Testis (tissue), 2 donors: ENCODE measurements at regions not wholly inside any gene's neighbourhood (a gene's known extent, or its start where the extent isn't known, plus 50 kb on each side); places are given as distances from the start of the nearest gene placed in this dataset.

ENCODE experiments used
- DNase-seq: peaks from one replicate; pipeline ENCODE4 v3.0.0-alpha.2; 2019
- H3K27ac ChIP-seq, 2 donors: fragments of 200-600 bp; sonication (generic); one replicate each; pipeline ENCODE4 v1.5.1; 2019
- H3K27me3 ChIP-seq: fragments of 200-600 bp; sonication (generic); one replicate; pipeline ENCODE4 v1.5.1; 2019
- H3K36me3 ChIP-seq: fragments of 200-600 bp; sonication (generic); one replicate; pipeline ENCODE4 v1.5.1; 2017; ENCODE audit warnings: low read depth; ENCODE audit errors: missing control alignments
- H3K4me1 ChIP-seq: fragments of 200-600 bp; sonication (generic); one replicate; pipeline ENCODE4 v1.5.1; 2019
- H3K4me3 ChIP-seq, 2 donors: fragments of 200-600 bp; sonication (generic); one replicate each; pipeline ENCODE4 v1.5.1; 2017 to 2019
- H3K9me3 ChIP-seq: fragments of 200-600 bp; sonication (generic); one replicate; pipeline ENCODE4 v1.5.1; 2017
- POLR2A ChIP-seq: fragments of 450-650 bp; IDR thresholded peaks from one replicate; pipeline ENCODE4 v1.6.1; 2017; ENCODE audit warnings: antibody characterized with exemption, mild to moderate bottlenecking, moderate library complexity
- WGBS, 2 donors: methylation state at CpG; one replicate each; pipeline ENCODE4 v1.1.5; 2018; 5-methylcytosine and 5-hydroxymethylcytosine counted together
- intact Hi-C: fragments of 100-400 bp; cut with DNase I; formaldehyde crosslinking; loops from one replicate; pipeline ENCODE4 v1.15.1; 2023; ENCODE audit warnings: low total_unique reads
- TF ChIP-seq, protein P1 (sequence below), 3 experiments: fragments of 450-650 bp in 2 of 3; fragments of 200-600 bp in 1 of 3; sonication (generic) in 1 of 3; IDR thresholded peaks; one replicate each; pipeline ENCODE4 v1.5.1; 2016 to 2019; ENCODE audit warnings: antibody characterized with exemption in 3 of 3, mild to moderate bottlenecking in 2 of 3, moderate library complexity in 1 of 3

DNA sequence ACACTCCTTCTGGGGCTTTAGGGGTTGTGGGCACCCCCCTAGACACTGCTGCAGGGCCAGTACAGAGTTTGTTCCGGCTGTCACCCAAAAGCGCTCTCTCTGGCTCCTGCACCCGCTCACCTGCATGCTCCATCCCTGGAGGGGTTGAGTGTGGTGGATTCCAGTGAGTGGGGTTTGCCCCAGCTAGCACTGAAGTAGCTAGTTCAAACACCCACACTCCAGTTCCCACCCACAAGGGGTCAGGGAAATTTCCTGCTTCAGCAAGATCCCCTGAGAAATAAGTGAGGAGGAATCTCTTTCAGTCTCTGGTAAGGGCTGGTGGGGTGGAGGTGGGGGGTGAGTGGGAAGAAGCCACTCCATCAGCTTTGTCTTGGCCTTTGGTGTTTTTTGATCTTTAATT is 73.6 kb downstream of the TMEM17 start:
- H3K36me3 ChIP-seq = no peaks in the 10 kb centered on the region
- intact Hi-C loops = no loop called here
- no peak overlapping the region for H3K27ac ChIP-seq
- WGBS, 2 donors = 80 to 97% methylated on average over 2 to 3 of the region's 3 CpGs
- H3K4me3 ChIP-seq = no peak overlapping the region
- no peak for DNase-seq
- H3K27me3 ChIP-seq = no peaks in the 10 kb centered on the region
- no peaks in the 10 kb centered on the region for H3K9me3 ChIP-seq
- no peaks in the 10 kb centered on the region for H3K4me1 ChIP-seq
- TF ChIP-seq, protein P1, sequence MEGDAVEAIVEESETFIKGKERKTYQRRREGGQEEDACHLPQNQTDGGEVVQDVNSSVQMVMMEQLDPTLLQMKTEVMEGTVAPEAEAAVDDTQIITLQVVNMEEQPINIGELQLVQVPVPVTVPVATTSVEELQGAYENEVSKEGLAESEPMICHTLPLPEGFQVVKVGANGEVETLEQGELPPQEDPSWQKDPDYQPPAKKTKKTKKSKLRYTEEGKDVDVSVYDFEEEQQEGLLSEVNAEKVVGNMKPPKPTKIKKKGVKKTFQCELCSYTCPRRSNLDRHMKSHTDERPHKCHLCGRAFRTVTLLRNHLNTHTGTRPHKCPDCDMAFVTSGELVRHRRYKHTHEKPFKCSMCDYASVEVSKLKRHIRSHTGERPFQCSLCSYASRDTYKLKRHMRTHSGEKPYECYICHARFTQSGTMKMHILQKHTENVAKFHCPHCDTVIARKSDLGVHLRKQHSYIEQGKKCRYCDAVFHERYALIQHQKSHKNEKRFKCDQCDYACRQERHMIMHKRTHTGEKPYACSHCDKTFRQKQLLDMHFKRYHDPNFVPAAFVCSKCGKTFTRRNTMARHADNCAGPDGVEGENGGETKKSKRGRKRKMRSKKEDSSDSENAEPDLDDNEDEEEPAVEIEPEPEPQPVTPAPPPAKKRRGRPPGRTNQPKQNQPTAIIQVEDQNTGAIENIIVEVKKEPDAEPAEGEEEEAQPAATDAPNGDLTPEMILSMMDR (IDR thresholded peaks at IDR 0.05) = no peak
- TF ChIP-seq POLR2A = no peak

DNA sequence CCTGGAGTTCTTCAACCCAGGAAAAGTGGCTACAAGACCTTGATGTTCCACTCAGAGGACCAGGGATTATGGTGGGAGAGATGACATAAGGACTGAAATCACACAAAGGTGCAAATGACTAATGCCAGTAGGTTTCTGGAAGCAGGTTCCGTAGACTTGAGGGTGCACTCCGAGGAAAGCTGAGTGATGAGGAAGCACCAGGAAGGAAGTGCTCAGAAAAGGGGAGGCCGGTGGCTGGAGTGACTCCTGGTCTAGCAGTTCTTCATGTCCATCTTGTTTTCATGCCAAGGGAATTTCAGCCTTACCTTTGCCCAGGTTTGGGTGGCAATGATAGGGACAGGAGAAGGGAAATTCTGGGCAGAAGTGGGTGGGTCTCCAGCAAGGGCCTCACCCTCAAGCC is 74.5 kb downstream of the TMEM17 start:
- WGBS, 2 donors = 94 to 96% methylated on average over 3 of the region's 3 CpGs
- intact Hi-C loops = no loop called here
- Histone ChIP-seq H3K36me3 (no peaks in the 10 kb centered on the region), H3K9me3 (no peaks in the 10 kb centered on the region), H3K4me3 (no peak overlapping the region), H3K27me3 (no peaks in the 10 kb centered on the region), H3K4me1 (no peaks in the 10 kb centered on the region), H3K27ac (no peak overlapping the region)
- DNase-seq = no peak
- TF ChIP-seq, protein P1 (IDR thresholded peaks at IDR 0.05) = no peak
- TF ChIP-seq POLR2A = no peak

DNA sequence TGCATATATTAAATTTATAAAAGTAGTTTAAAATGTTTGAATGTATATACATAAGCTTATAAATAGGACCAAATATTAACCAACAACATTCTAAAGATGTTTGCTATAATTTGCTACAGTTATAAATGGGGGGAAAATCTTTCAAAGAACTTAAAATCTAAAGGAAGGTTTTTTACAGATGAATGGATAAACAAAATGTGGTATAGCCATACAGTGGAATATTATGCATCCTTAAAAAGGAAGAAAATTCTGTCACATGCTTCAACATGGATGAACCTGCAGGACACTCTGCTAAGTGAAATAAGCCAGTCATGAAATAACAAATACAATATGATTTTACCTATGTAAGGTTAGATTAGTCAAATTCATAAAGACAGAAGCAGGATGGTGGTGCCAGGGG is 75.8 kb downstream of the TMEM17 start:
- H3K36me3 ChIP-seq = no peaks in the 10 kb centered on the region
- DNase-seq = no peak
- intact Hi-C loops = no loop called here
- H3K27me3 ChIP-seq = no peaks in the 10 kb centered on the region
- H3K9me3 ChIP-seq = no peaks in the 10 kb centered on the region
- no peak overlapping the region for H3K4me3 ChIP-seq
- TF ChIP-seq POLR2A = no peak
- TF ChIP-seq, protein P1 (IDR thresholded peaks at IDR 0.05) = no peak
- H3K4me1 ChIP-seq = no peaks in the 10 kb centered on the region
- H3K27ac ChIP-seq = no peak overlapping the region

DNA sequence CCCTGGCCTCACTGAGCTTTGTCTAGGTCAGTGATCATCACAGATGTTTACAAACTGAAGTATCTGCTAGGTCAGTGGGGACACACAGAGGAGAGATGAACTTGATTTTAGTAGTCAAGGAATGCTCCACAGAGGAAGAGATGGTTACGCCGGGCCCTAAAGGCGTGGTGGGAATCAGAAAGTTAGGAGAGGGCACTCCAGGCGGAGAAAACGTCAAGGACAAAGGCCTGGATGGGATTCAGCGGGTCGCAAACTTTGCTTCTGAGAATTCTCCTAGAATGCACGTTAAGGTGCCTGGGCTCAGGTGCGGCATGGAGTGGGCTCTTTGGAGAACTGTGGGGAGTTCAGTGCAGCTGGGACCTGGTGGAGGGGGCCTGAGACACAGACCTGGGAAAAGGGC is 78.8 kb downstream of the TMEM17 start:
- intact Hi-C loops = no loop called here
- no peak for DNase-seq
- no peak overlapping the region for H3K27ac ChIP-seq
- H3K9me3 ChIP-seq = no peaks in the 10 kb centered on the region
- TF ChIP-seq, protein P1 (IDR thresholded peaks at IDR 0.05) = no peak
- TF ChIP-seq POLR2A = no peak
- no peak overlapping the region for H3K4me3 ChIP-seq
- H3K27me3 ChIP-seq = no peaks in the 10 kb centered on the region
- H3K36me3 ChIP-seq = peaks cover 2% of the 10 kb centered on the region
- no peaks in the 10 kb centered on the region for H3K4me1 ChIP-seq
- WGBS, 2 donors = 72 to 75% methylated on average over 9 of the region's 9 CpGs

DNA sequence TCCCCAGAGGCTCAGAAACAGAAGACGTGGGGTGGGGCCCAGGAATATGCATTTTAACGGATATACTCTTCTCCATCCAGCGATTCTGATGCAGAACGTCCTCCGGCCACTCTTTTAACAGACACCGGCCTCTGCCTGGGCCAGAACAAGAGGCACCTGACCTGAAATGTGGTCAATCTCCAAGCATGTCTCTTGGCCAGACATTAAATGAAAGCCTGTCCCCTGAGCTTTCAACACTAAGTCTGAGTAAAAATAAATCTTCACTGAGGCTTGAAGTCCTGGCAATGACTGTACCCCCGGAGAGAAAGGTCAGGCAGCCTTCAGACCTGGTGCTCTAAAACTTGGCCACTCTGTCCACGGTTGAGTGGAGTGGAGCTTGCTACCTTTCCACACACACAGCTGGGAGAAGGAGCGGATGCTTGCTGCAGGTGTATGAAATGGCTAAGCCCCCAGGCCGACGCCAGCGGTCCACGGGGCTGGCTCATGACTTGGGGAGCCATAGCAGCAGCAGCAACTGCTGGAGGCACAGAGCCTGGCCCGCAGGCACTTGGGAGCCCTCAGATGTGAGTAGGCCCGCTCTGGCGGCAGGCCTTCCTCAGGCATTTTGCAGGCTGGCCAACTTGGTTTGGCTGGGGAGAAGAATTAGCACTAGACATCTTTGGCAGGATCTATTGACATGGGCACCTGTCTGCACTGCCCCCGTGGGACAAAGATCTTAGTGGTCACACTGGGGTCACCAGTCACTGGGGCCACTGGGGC is 79.7 kb downstream of the TMEM17 start:
- Histone ChIP-seq H3K27me3 (no peaks in the 10 kb centered on the region), H3K4me1 (no peaks in the 10 kb centered on the region), H3K27ac (no peak overlapping the region), H3K9me3 (no peaks in the 10 kb centered on the region), H3K36me3 (peaks cover 3% of the 10 kb centered on the region), H3K4me3 (peak overlapping the region in 1 of 2 donors; percentile 30)
- intact Hi-C loops = no loop called here
- TF ChIP-seq, protein P1 (IDR thresholded peaks at IDR 0.05) = no peak
- TF ChIP-seq POLR2A = no peak
- no peak for DNase-seq
- WGBS, 2 donors = 72 to 77% methylated on average over 16 to 17 of the region's 17 CpGs
